COLO829 (cell line): ENCODE measurements at regions not wholly inside any gene's neighbourhood (a gene's known extent, or its start where the extent isn't known, plus 50 kb on each side); places are given as distances from the start of the nearest gene placed in this dataset.
"Not testable (repeated sequence)": the region's sequence is repeated elsewhere in the genome, so short reads cannot be mapped to it uniquely, and the experiment has no call there.

Experiments
- DNase-seq: peaks from one replicate; pipeline ENCODE4 v3.0.0; 2012; ENCODE audit warnings: low spot score

GRCh38 chr9:28105001-28105400 is 531.7 kb upstream of the C9orf72 start:
- DNase-seq: no peak

- no peak for DNase-seq
Measured at GRCh38 chr9:28120184-28120583, 546.9 kb upstream of the C9orf72 start.

GRCh38 chr9:28120626-28121025 is 547.3 kb upstream of the C9orf72 start:
- DNase-seq: no peak

GRCh38 chr9:28121366-28121765 is 548.1 kb upstream of the C9orf72 start:
- DNase-seq: no peak

- no peak for DNase-seq
Measured at GRCh38 chr9:28124917-28125316, 551.6 kb upstream of the C9orf72 start.

- DNase-seq: no peak
Measured at GRCh38 chr9:28127101-28127500, 553.8 kb upstream of the C9orf72 start.

GRCh38 chr9:28134446-28134976 is 561.2 kb upstream of the C9orf72 start:
- no peak for DNase-seq

- DNase-seq: no peak
Measured at GRCh38 chr9:28135549-28135948, 562.3 kb upstream of the C9orf72 start.

GRCh38 chr9:28136113-28136512 is 562.8 kb upstream of the C9orf72 start:
- no peak for DNase-seq

GRCh38 chr9:28147430-28147829 is 574.1 kb upstream of the C9orf72 start:
- not testable (repeated sequence) for DNase-seq

- not testable (repeated sequence) for DNase-seq
Measured at GRCh38 chr9:28147923-28148597, 574.8 kb upstream of the C9orf72 start.

GRCh38 chr9:28149361-28150050 is 576.2 kb upstream of the C9orf72 start:
- DNase-seq: not testable (repeated sequence)

- peak; percentile 1 for DNase-seq
Measured at GRCh38 chr9:28155067-28155466, 581.8 kb upstream of the C9orf72 start.

GRCh38 chr9:28155671-28156070 is 582.4 kb upstream of the C9orf72 start:
- no peak for DNase-seq

GRCh38 chr9:28158451-28158850 is 585.2 kb upstream of the C9orf72 start:
- DNase-seq: no peak

GRCh38 chr9:28163619-28164018 is 590.3 kb upstream of the C9orf72 start:
- DNase-seq: no peak

GRCh38 chr9:28166179-28166578 is 592.9 kb upstream of the C9orf72 start:
- no peak for DNase-seq

GRCh38 chr9:28177142-28177541 is 603.9 kb upstream of the C9orf72 start:
- DNase-seq: no peak

GRCh38 chr9:28177925-28178324 is 604.6 kb upstream of the C9orf72 start:
- no peak for DNase-seq

- no peak for DNase-seq
Measured at GRCh38 chr9:28179893-28180292, 606.6 kb upstream of the C9orf72 start.

GRCh38 chr9:28190981-28191380 is 617.7 kb upstream of the C9orf72 start:
- DNase-seq: no peak

GRCh38 chr9:28197653-28198052 is 624.4 kb upstream of the C9orf72 start:
- no peak for DNase-seq

GRCh38 chr9:28203036-28203435 is 629.8 kb upstream of the C9orf72 start:
- no peak for DNase-seq

- no peak for DNase-seq
Measured at GRCh38 chr9:28206280-28206679, 633.0 kb upstream of the C9orf72 start.
